Keratinocyte (primary cell): ENCODE measurements at regions not wholly inside any gene's neighbourhood (a gene's known extent, or its start where the extent isn't known, plus 50 kb on each side); places are given as distances from the start of the nearest gene placed in this dataset.

ENCODE experiments used
- DNase-seq: peaks from one replicate; pipeline ENCODE4 v3.0.0-alpha.2; 2011; ENCODE audit warnings: low read depth, missing footprints, low spot score
- FAIRE-seq: peaks from 2 replicates; lab custom pipeline; 2011; peaks lifted over from hg19 to GRCh38; lab: Jason Lieb, UNC
- H2AFZ ChIP-seq: 2 replicates; pipeline ENCODE4 v1.6.0; 2012; ENCODE audit warnings: low read length, control low read depth, inconsistent platforms; ENCODE audit not compliant: control insufficient read depth
- H3K27ac ChIP-seq: 2 replicates; pipeline ENCODE4 v1.5.1; 2011; ENCODE audit warnings: low read length; ENCODE audit not compliant: control insufficient read depth, insufficient read depth
- H3K27me3 ChIP-seq: 3 replicates; pipeline ENCODE4 v1.6.0; 2011; ENCODE audit warnings: low read length; ENCODE audit not compliant: control insufficient read depth, insufficient read depth; ENCODE audit errors: extremely low read depth
- H3K36me3 ChIP-seq, 2 experiments: 2 replicates in 1 of 2; 3 replicates in 1 of 2; pipeline ENCODE4 v1.5.1; 2011; ENCODE audit warnings: low read length in 2 of 2, mild to moderate bottlenecking in 1 of 2; ENCODE audit not compliant: control insufficient read depth in 2 of 2, insufficient read depth in 2 of 2; ENCODE audit errors: extremely low read depth in 1 of 2
- H3K4me1 ChIP-seq: 3 replicates; pipeline ENCODE4 v1.5.1; 2011; ENCODE audit warnings: low read length; ENCODE audit not compliant: control insufficient read depth, insufficient read depth; ENCODE audit errors: extremely low read depth
- H3K4me2 ChIP-seq: 3 replicates; pipeline ENCODE4 v1.6.0; 2011; ENCODE audit warnings: low read depth, low read length; ENCODE audit not compliant: control insufficient read depth, insufficient read depth; ENCODE audit errors: extremely low read depth
- H3K4me3 ChIP-seq, 3 experiments: fragments of 200-600 bp in 1 of 3; sonication (generic) in 1 of 3; 2 replicates in 2 of 3; 3 replicates in 1 of 3; pipeline ENCODE4 v1.5.1; 2011 to 2016; ENCODE audit warnings: low read length in 3 of 3, mild to moderate bottlenecking in 3 of 3, control low read depth in 2 of 3, inconsistent platforms in 1 of 3, low read depth in 1 of 3, mixed read lengths in 1 of 3, mixed run types in 1 of 3, moderate library complexity in 1 of 3; ENCODE audit not compliant: control insufficient read depth in 2 of 3, insufficient read depth in 2 of 3; ENCODE audit errors: extremely low read depth in 1 of 3
- H3K79me2 ChIP-seq: 2 replicates; pipeline ENCODE4 v1.6.0; 2012; ENCODE audit warnings: low read length; ENCODE audit not compliant: control insufficient read depth, insufficient read depth
- H3K9ac ChIP-seq: 3 replicates; pipeline ENCODE4 v1.6.0; 2011; ENCODE audit warnings: low read length; ENCODE audit not compliant: control insufficient read depth, insufficient read depth; ENCODE audit errors: extremely low read depth
- H3K9me1 ChIP-seq: 3 replicates; pipeline ENCODE4 v1.6.0; 2011; ENCODE audit warnings: low read length; ENCODE audit not compliant: control insufficient read depth, insufficient read depth; ENCODE audit errors: extremely low read depth
- H3K9me3 ChIP-seq: 2 replicates; pipeline ENCODE4 v1.5.1; 2012; ENCODE audit warnings: low read depth, low read length; ENCODE audit not compliant: control insufficient read depth
- H4K20me1 ChIP-seq: 3 replicates; pipeline ENCODE4 v1.6.0; 2011; ENCODE audit warnings: low read length; ENCODE audit not compliant: control insufficient read depth, insufficient read depth; ENCODE audit errors: extremely low read depth
- CTCF ChIP-seq, 3 experiments: IDR thresholded peaks in 1 of 3; conservative IDR thresholded peaks in 1 of 3; optimal IDR thresholded peaks in 1 of 3; 2 replicates in 2 of 3; 3 replicates in 1 of 3; pipeline versions ENCODE3 to v1.5.1; 2011; ENCODE audit warnings: low read length in 3 of 3, mild to moderate bottlenecking in 3 of 3, moderate library complexity in 2 of 3, control low read depth in 1 of 3, inconsistent platforms in 1 of 3; ENCODE audit not compliant: insufficient read depth in 2 of 3; ENCODE audit errors: extremely low read depth in 1 of 3
- EZH2 ChIP-seq: IDR thresholded peaks from one replicate; pipeline ENCODE4 v1.6.1; 2012; ENCODE audit warnings: inconsistent platforms, mild to moderate bottlenecking, low read length, moderate library complexity
- dilution Hi-C: fragments of 300-500 bp; cut with MboI; formaldehyde crosslinking; loops from one replicate; pipeline ENCODE4 v1.7.0; 2020; ENCODE audit warnings: low sequenced_read_pairs; ENCODE audit not compliant: extremely low pct_ligation_motif_present

- Histone ChIP-seq H3K27me3 (no peaks in the 10 kb centered on the region), H3K4me3 (no peak overlapping the region), H3K36me3 (no peaks in the 10 kb centered on the region), H2AFZ (no peak overlapping the region), H3K4me1 (no peaks in the 10 kb centered on the region), H3K4me2 (no peak overlapping the region), H3K9me3 (no peaks in the 10 kb centered on the region), H3K79me2 (no peaks in the 10 kb centered on the region), H3K9me1 (no peaks in the 10 kb centered on the region), H4K20me1 (no peaks in the 10 kb centered on the region), H3K27ac (no peak overlapping the region), H3K9ac (no peak overlapping the region)
- dilution Hi-C loops = no loop called here
- FAIRE-seq = no peak
- no peak for DNase-seq
- TF ChIP-seq CTCF (optimal IDR thresholded peaks at IDR 0.05 in 1 of 3, IDR thresholded peaks at IDR 0.05 in 1 of 3, conservative IDR thresholded peaks at IDR 0.05 in 1 of 3; ENCODE audit: extremely low read depth in 1 of 3, insufficient read depth in 2 of 3, low read length in 3 of 3) = no peak
- TF ChIP-seq EZH2 = no peak
Measured at GRCh38 chr14:87815121-87815520, 177.9 kb downstream of the GALC start.

- dilution Hi-C loops = no loop called here
- H3K27me3 ChIP-seq = no peaks in the 10 kb centered on the region
- no peak overlapping the region for H3K4me3 ChIP-seq
- TF ChIP-seq CTCF (optimal IDR thresholded peaks at IDR 0.05 in 1 of 3, IDR thresholded peaks at IDR 0.05 in 1 of 3, conservative IDR thresholded peaks at IDR 0.05 in 1 of 3; ENCODE audit: extremely low read depth in 1 of 3, insufficient read depth in 2 of 3, low read length in 3 of 3) (no peak), EZH2 (no peak)
- no peak overlapping the region for H3K4me2 ChIP-seq
- no peak overlapping the region for H3K27ac ChIP-seq
- no peak for FAIRE-seq
- no peak overlapping the region for H2AFZ ChIP-seq
- no peaks in the 10 kb centered on the region for H3K79me2 ChIP-seq
- no peaks in the 10 kb centered on the region for H3K9me1 ChIP-seq
- H3K36me3 ChIP-seq = no peaks in the 10 kb centered on the region
- no peaks in the 10 kb centered on the region for H4K20me1 ChIP-seq
- H3K4me1 ChIP-seq = no peaks in the 10 kb centered on the region
- no peaks in the 10 kb centered on the region for H3K9me3 ChIP-seq
- DNase-seq = no peak
- H3K9ac ChIP-seq = no peak overlapping the region
Measured at GRCh38 chr14:87813686-87814085, 179.3 kb downstream of the GALC start.
